Neural cell (in vitro differentiated cells): ENCODE measurements at regions not wholly inside any gene's neighbourhood (a gene's known extent, or its start where the extent isn't known, plus 50 kb on each side); places are given as distances from the start of the nearest gene placed in this dataset.

Experiments used
- H2AFZ ChIP-seq: fragments of 200-600, 300-800 bp; sonication (generic), shearing (Covaris generic); 2 replicates; pipeline ENCODE4 v1.6.0; 2014; ENCODE audit warnings: low read depth, mild to moderate bottlenecking, antibody characterized with exemption, low read length, moderate library complexity
- H3F3A ChIP-seq: fragments of 200-600 bp; shearing (Covaris generic); 2 replicates; pipeline ENCODE4 v1.6.1; 2016; ENCODE audit warnings: mild to moderate bottlenecking, moderate library complexity, mixed read lengths, antibody characterized with exemption, low read length; ENCODE audit not compliant: insufficient read depth, poor library complexity, severe bottlenecking
- H3K27ac ChIP-seq: fragments of 200-600, 300-800 bp; sonication (generic), shearing (Covaris generic); 2 replicates; pipeline ENCODE4 v1.5.1; 2014; ENCODE audit warnings: mild to moderate bottlenecking, low read length, moderate library complexity
- H3K27me3 ChIP-seq: fragments of 300-800, 200-600 bp; sonication (generic), shearing (Covaris generic); 2 replicates; pipeline ENCODE4 v1.6.0; 2014; ENCODE audit warnings: mild to moderate bottlenecking, low read depth, low read length, moderate library complexity; ENCODE audit not compliant: insufficient read depth
- H3K36me3 ChIP-seq: fragments of 300-800, 200-600 bp; sonication (generic), shearing (Covaris generic); 2 replicates; pipeline ENCODE4 v1.5.1; 2014; ENCODE audit warnings: mild to moderate bottlenecking, antibody characterized with exemption, low read length, moderate library complexity; ENCODE audit not compliant: insufficient read depth
- H3K4me2 ChIP-seq: fragments of 300-800, 200-600 bp; sonication (generic), shearing (Covaris generic); 2 replicates; pipeline ENCODE4 v1.6.0; 2014; ENCODE audit warnings: mild to moderate bottlenecking, low read length
- H3K4me3 ChIP-seq: fragments of 300-800, 200-600 bp; sonication (generic), shearing (Covaris generic); 2 replicates; pipeline ENCODE4 v1.5.1; 2014; ENCODE audit warnings: mild to moderate bottlenecking, low read length, moderate library complexity
- H3K79me2 ChIP-seq: fragments of 200-600 bp; shearing (Covaris generic); replicated peaks from 2 replicates; pipeline ENCODE4 v1.6.0; 2014; ENCODE audit warnings: mild to moderate bottlenecking, low read length, moderate library complexity; ENCODE audit not compliant: insufficient read depth
- H3K9ac ChIP-seq: fragments of 300-800, 200-600 bp; sonication (generic), shearing (Covaris generic); 2 replicates; pipeline ENCODE4 v1.6.1; 2016; ENCODE audit warnings: mild to moderate bottlenecking, low read length, mixed read lengths
- H3K9me2 ChIP-seq: fragments of 200-600 bp; shearing (Covaris generic); 2 replicates; pipeline ENCODE4 v1.6.1; 2016; ENCODE audit warnings: mild to moderate bottlenecking, low read length, mixed read lengths; ENCODE audit not compliant: insufficient read depth
- H3K9me3 ChIP-seq: fragments of 200-600, 300-800 bp; sonication (generic), shearing (Covaris generic); 2 replicates; pipeline ENCODE4 v1.6.1; 2016; ENCODE audit warnings: mild to moderate bottlenecking, mixed run types, low read length, moderate library complexity, mixed read lengths
- H4K20me1 ChIP-seq: fragments of 200-600 bp; shearing (Covaris generic); 2 replicates; pipeline ENCODE4 v1.6.1; 2016; ENCODE audit warnings: mild to moderate bottlenecking, mixed run types; ENCODE audit not compliant: insufficient read depth
- EP300 ChIP-seq: fragments of 450-650 bp; conservative IDR thresholded peaks from 2 replicates; pipeline ENCODE4 v1.6.1; 2014; ENCODE audit warnings: antibody characterized with exemption, mild to moderate bottlenecking, moderate library complexity; ENCODE audit not compliant: poor library complexity, severe bottlenecking
- EZH2 ChIP-seq: fragments of 200-600, 300-800 bp; shearing (Covaris generic), sonication (generic); IDR thresholded peaks from 2 replicates; pipeline ENCODE4 v1.6.1; 2014; ENCODE audit warnings: antibody characterized with exemption, low read length, borderline replicate concordance, mild to moderate bottlenecking; ENCODE audit not compliant: insufficient read depth, poor library complexity, severe bottlenecking
- MXI1 ChIP-seq: fragments of 450-650 bp; conservative IDR thresholded peaks from 2 replicates; pipeline ENCODE4 v1.6.1; 2014; ENCODE audit warnings: antibody characterized with exemption, mild to moderate bottlenecking; ENCODE audit not compliant: poor library complexity, severe bottlenecking
- POLR2AphosphoS5 ChIP-seq: IDR thresholded peaks from 2 replicates; pipeline ENCODE4 v1.6.1; 2012
- RAD21 ChIP-seq: fragments of 450-650 bp; conservative IDR thresholded peaks from 2 replicates; pipeline ENCODE4 v1.6.1; 2014; ENCODE audit warnings: antibody characterized with exemption, mild to moderate bottlenecking, moderate library complexity
- SMC3 ChIP-seq: fragments of 450-650 bp; conservative IDR thresholded peaks from 2 replicates; pipeline ENCODE4 v1.6.1; 2014; ENCODE audit warnings: antibody characterized with exemption, mild to moderate bottlenecking, moderate library complexity; ENCODE audit not compliant: poor library complexity
- TAF1 ChIP-seq: IDR thresholded peaks from 2 replicates; pipeline ENCODE4 v1.6.1; 2012; ENCODE audit warnings: low read depth
- TF ChIP-seq, protein P1 (sequence below): IDR thresholded peaks from 2 replicates; pipeline ENCODE4 v1.6.1; 2012; ENCODE audit warnings: borderline replicate concordance
- TF ChIP-seq, protein P2 (sequence below): fragments of 450-650 bp; IDR thresholded peaks from 2 replicates; pipeline ENCODE4 v1.5.1; 2014; ENCODE audit warnings: antibody characterized with exemption, mild to moderate bottlenecking, moderate library complexity; ENCODE audit not compliant: poor library complexity, severe bottlenecking

DNA sequence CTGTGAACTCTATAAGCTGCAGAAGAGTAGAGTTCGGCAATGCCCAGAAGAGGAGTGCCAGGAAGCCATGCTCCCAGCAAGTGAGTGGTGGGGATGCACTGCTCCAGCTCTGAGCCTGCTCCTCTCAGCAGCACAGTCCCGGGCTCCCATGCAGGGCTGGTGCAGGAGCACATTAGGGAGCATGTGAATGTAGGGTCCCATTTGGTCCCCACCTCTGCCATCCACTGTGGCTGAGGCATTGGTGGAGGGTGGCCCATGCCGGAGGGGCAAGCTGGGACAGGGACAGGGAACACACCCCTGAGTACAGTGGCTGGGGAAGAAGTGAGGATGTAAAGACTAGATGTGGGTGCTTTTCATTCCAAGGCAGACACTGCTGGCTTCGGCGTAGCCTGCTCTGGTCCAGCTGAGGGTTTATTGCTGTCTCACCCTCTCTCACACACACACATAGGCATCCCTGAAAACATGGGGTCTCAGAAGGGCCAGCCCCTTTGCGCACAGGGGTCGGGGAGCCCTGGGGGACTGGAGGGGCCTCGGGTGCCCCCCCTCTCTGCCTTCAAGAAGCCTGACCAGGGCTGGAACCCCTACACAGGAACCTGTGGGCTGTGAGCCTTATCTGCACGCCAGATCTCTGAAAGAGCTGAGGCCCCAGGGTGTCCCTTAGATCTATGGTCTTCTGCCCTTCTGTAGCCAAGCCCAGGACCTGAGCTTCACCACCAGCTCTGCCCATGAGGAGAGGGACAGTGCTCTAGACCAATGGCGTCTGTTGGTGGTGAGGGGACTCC, 341.0 kb downstream of the TCERG1L start:
- no peaks in the 10 kb centered on the region for H3K9me2 ChIP-seq
- no peaks in the 10 kb centered on the region for H3K36me3 ChIP-seq
- no peaks in the 10 kb centered on the region for H4K20me1 ChIP-seq
- H3K4me3 ChIP-seq = no peak overlapping the region
- no peaks in the 10 kb centered on the region for H3K9me3 ChIP-seq
- no peak overlapping the region for H3K9ac ChIP-seq
- no peaks in the 10 kb centered on the region for H3K27me3 ChIP-seq
- TF ChIP-seq RAD21 = no peak
- TF ChIP-seq, protein P1, sequence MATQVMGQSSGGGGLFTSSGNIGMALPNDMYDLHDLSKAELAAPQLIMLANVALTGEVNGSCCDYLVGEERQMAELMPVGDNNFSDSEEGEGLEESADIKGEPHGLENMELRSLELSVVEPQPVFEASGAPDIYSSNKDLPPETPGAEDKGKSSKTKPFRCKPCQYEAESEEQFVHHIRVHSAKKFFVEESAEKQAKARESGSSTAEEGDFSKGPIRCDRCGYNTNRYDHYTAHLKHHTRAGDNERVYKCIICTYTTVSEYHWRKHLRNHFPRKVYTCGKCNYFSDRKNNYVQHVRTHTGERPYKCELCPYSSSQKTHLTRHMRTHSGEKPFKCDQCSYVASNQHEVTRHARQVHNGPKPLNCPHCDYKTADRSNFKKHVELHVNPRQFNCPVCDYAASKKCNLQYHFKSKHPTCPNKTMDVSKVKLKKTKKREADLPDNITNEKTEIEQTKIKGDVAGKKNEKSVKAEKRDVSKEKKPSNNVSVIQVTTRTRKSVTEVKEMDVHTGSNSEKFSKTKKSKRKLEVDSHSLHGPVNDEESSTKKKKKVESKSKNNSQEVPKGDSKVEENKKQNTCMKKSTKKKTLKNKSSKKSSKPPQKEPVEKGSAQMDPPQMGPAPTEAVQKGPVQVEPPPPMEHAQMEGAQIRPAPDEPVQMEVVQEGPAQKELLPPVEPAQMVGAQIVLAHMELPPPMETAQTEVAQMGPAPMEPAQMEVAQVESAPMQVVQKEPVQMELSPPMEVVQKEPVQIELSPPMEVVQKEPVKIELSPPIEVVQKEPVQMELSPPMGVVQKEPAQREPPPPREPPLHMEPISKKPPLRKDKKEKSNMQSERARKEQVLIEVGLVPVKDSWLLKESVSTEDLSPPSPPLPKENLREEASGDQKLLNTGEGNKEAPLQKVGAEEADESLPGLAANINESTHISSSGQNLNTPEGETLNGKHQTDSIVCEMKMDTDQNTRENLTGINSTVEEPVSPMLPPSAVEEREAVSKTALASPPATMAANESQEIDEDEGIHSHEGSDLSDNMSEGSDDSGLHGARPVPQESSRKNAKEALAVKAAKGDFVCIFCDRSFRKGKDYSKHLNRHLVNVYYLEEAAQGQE = no peak
- TF ChIP-seq EZH2 = no peak
- no peak for TF ChIP-seq SMC3
- no peak for TF ChIP-seq EP300
- TF ChIP-seq, protein P2, sequence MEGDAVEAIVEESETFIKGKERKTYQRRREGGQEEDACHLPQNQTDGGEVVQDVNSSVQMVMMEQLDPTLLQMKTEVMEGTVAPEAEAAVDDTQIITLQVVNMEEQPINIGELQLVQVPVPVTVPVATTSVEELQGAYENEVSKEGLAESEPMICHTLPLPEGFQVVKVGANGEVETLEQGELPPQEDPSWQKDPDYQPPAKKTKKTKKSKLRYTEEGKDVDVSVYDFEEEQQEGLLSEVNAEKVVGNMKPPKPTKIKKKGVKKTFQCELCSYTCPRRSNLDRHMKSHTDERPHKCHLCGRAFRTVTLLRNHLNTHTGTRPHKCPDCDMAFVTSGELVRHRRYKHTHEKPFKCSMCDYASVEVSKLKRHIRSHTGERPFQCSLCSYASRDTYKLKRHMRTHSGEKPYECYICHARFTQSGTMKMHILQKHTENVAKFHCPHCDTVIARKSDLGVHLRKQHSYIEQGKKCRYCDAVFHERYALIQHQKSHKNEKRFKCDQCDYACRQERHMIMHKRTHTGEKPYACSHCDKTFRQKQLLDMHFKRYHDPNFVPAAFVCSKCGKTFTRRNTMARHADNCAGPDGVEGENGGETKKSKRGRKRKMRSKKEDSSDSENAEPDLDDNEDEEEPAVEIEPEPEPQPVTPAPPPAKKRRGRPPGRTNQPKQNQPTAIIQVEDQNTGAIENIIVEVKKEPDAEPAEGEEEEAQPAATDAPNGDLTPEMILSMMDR = no peak
- TF ChIP-seq TAF1 = no peak
- no peak for TF ChIP-seq POLR2AphosphoS5
- TF ChIP-seq MXI1 = no peak
- H3F3A ChIP-seq = no peaks in the 10 kb centered on the region
- no peak overlapping the region for H2AFZ ChIP-seq
- H3K27ac ChIP-seq = no peak overlapping the region
- no peaks in the 10 kb centered on the region for H3K79me2 ChIP-seq
- no peak overlapping the region for H3K4me2 ChIP-seq

DNA sequence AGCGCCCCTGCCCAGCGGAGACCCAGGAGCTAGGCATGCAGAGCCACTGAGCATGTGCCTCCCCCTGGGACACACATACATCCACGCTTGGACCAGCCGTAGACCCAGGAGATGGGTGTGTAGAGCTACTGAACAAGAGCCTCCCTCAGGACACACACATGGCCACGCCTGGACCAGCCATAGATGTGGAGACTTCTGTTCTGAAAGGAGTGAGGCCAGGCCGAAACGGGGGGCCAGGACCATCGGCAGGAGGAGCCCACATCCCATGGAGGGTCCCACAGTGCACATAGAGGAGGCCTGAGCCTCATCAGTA, 340.4 kb downstream of the TCERG1L start:
- no peaks in the 10 kb centered on the region for H3K9me2 ChIP-seq
- TF ChIP-seq RAD21 (no peak), TAF1 (no peak), EZH2 (no peak), EP300 (no peak)
- TF ChIP-seq, protein P1 = no peak
- TF ChIP-seq, protein P2 = no peak
- no peak overlapping the region for H3K27ac ChIP-seq
- no peaks in the 10 kb centered on the region for H3K36me3 ChIP-seq
- H4K20me1 ChIP-seq = no peaks in the 10 kb centered on the region
- H3K9me3 ChIP-seq = peaks cover 1% of the 10 kb centered on the region
- H2AFZ ChIP-seq = no peak overlapping the region
- H3K9ac ChIP-seq = no peak overlapping the region
- no peaks in the 10 kb centered on the region for H3F3A ChIP-seq
- no peak overlapping the region for H3K4me2 ChIP-seq
- H3K79me2 ChIP-seq = no peaks in the 10 kb centered on the region
- no peak overlapping the region for H3K4me3 ChIP-seq
- no peaks in the 10 kb centered on the region for H3K27me3 ChIP-seq
